Esophagus muscularis mucosa (tissue), 3 donors: ENCODE measurements at regions not wholly inside any gene's neighbourhood (a gene's known extent, or its start where the extent isn't known, plus 50 kb on each side); places are given as distances from the start of the nearest gene placed in this dataset.
A peak's percentile ranks its signal among the peaks of the same experiment; 100 is the strongest.

Experiments used
- CTCF ChIP-seq, 3 experiments: fragments of 200-600 bp in 2 of 3; fragments of 450-650 bp in 1 of 3; sonication (generic) in 2 of 3; IDR thresholded peaks; one replicate each; pipeline ENCODE4 v1.5.1; 2017 to 2019; ENCODE audit warnings: antibody characterized with exemption in 3 of 3, mild to moderate bottlenecking in 2 of 3, moderate library complexity in 1 of 3
- POLR2A ChIP-seq: fragments of 450-650 bp; IDR thresholded peaks from one replicate; pipeline ENCODE4 v1.6.1; 2017; ENCODE audit warnings: antibody characterized with exemption, moderate library complexity, mild to moderate bottlenecking, low read depth

- no peak for TF ChIP-seq POLR2A
- TF ChIP-seq CTCF (IDR thresholded peaks at IDR 0.05), result peak in 2 of 3 experiments; percentile 42
These were observed 82.3 kb upstream of the RIPOR2 start for GRCh38 chr6:25017932-25018567.
